ENCODE measurements at regions not wholly inside any gene's neighbourhood (a gene's known extent, or its start where the extent isn't known, plus 50 kb on each side); places are given as distances from the start of the nearest gene placed in this dataset.
A peak's percentile ranks its signal among the peaks of the same experiment; 100 is the strongest.

DNA sequence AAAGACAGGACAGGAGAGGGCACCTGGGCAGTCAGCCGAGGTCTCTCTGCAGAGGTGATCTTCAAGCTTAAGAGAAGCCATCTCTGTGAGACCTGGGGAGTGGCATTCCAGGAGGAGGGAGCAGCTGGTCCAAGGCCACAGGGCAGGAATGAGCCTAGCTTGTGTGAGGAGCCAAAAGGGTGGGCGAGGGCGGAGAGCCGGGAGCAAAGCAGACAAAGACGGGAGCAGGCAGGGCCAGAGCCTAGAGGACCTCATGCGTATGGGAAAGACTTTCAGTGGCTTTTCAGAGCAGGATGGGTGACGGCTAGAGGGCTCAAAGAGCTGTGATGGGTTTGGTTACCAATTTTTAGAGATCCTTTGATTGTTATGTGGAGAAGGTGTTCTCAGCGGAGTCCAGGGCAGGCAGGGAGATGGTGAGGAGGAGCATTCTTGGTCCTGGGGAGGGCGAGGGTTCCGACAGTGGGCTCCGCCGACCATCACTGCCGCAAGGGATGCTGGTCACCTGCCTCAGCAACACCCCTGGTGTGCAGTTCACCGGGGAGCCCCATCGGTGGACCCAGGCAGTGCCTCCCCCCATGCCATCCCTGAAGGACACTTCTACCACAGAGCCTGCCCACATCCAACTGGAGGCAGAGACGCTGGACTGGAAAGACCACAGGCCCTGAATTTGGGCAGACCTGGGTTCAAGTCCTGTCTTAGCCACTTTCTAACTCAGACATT is 122.9 kb upstream of the IRF2BP2 start:
- DNase-seq (ENCODE audit: low read depth): no peak

DNA sequence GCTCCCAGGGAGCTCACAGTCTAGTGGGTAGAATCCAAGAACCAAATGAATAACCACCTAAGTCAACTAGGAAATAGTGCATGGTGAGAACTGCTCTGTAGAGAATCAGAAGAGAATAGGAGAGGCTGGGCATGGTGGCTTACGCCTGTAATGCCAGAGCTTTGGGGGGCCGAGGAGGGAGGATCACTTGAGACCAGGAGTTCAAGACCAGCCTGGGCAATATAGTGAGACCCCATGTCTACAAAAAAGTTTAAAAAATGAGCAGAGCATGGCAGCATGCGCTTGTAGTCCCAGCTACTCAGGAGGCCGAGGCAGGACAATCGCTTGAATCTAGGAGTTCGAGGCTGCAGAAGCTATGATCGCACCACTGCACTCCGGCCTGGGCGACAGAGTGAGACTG is 122.3 kb upstream of the IRF2BP2 start:
- no peak for DNase-seq (ENCODE audit: low read depth)

DNA sequence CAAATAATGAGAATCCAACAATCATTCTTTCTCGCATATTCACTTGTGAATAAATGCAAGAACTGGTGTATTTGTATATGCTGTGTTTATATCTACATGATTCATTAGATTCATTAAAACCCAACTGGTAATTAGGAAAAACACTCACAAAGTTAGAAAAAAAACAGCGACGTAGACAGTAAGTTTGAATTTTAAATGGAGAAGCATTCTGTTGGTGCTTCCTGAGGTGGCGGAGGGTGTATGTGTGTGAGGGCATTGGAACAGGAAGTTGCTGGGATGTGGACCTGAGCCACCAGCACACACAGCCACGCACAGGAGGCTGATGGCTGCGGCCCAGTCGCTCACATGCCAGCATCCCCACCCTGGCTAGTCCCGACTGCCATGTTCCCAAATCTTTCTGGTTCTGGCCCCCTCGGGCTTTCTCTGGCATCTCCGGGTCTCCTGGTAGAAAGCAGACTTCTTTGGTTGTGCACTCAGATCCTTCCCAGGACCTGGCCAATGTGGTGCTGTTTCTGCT is 121.6 kb upstream of the IRF2BP2 start:
- DNase-seq (ENCODE audit: low read depth): no peak

DNA sequence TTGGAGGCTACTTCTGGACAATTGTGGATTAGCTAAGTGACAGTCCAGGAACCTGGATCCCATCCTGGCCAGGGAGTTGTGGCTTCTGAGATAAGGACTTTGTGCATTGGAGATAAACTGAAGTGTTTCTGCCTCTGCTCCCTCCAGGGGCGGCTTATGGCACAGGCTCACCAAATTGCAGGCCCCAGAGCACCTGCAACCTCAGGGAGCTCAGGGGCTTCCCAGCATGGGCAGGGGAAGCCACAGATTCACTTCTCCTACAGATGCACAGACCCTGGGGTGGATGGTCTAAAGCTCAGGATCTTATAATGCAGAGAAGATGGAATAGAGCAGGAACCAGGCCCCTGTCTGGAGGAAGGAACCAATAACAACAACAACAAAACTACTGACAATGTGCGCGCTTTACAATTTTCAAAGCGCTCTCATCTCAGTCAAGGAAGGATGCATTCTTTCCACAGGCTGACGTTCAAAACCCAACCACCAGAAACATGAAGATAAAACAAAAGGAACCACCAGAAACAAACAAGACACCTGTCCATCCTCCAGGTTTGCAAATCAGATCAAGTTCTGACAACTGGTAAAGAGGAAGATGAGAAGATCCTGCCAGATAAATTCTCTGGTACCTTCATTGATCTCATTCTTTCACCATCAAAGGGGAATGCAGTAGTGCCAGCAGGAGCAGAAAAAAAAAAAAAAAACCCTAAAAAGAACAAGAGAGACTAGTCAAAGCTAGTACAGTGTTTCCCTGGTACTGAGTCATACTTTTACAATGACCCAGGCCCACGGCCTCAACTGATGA is 121.0 kb upstream of the IRF2BP2 start:
- peak; percentile 43 for DNase-seq (ENCODE audit: low read depth)

DNA sequence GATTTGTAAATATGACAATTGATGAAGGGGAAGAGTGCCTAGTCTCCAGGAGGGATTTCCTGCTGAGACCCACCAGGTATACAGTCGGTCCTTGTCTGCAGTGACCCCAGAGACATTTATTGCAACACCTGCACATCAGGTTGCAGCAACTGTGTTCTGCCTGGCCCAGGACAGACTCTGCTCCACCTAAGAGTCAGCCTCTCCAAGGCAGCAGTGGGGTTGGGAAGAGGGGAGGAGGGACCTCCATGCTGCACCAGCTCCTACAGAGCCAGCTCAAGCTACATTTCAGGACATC is 120.4 kb upstream of the IRF2BP2 start:
- no peak for DNase-seq (ENCODE audit: low read depth)

- DNase-seq (ENCODE audit: low read depth): no peak
These were observed 119.8 kb upstream of the IRF2BP2 start for GRCh38 chr1:234729561-234730474.

- no peak for DNase-seq (ENCODE audit: low read depth)
These were observed 118.8 kb upstream of the IRF2BP2 start for GRCh38 chr1:234728740-234729139.

DNA sequence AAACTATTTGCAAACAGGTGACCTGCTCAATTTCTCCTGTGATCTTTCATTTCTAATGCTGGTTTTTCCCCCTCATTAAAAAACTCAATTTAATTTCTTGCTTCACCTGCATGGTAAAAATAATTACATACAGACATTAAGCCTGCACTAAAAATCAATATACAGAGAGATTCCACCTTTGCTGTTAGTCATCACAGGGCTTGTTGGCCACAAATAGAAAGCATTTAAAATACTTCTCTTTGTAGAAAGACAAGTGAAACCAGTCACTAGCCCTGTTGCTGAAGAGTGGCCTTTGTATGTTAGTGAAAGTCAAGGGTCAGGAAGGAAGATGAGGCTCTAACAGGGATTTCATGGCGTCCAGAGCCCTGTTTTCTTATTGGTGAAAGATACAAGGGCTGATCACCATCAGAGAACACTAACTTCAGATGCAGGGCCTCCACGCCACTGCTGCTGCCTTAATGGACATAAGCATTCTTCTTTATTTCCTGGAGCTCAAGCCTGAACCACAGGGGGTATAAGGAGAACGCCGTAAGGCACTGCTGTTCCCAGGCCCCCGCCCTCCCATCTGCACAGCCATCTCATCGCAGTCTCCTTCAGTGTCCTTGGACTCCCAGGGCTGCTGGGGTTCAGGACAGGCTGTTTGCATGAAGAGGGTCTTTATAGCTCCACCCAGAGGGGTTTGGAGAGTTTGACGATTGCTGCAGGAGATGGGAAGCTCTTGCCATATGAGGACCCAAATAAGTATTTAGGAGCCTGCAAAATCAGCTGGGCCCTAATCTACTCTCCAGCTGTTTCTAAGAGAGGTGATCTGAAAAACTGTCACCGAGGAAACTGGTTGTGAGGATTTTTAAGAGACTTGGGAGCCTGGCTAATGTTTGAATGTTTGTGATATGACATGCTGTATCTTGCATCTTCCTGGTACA is 117.3 kb upstream of the IRF2BP2 start:
- DNase-seq (ENCODE audit: low read depth): no peak

DNA sequence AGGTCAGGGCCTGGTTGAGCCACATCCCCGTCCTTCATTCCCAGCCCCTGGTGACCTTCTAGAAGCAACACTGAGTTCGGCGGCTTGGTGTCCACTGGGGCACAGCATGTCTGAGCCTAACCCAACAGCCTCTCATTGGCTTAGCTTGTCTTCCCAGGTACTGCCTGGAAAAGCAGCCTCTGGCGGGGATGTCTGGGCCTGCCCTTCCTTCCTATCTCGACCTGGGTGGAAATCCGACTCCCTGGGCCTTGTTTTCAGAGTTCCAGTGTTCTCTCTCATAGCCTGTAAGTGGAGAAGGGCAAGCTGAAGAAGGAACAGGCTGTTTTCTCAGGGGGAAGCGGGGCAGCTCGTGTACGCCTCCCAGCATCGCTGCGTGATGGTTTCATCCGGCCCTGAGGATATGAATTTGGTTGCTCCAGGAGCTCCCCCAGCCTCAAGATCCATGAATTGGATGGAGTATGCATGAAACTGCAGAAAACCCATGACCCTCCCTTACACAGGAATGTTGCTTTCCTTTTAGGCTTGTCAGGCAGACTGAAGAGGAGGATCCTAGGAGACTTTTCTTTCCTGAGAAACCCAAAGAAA is 116.5 kb upstream of the IRF2BP2 start:
- no peak for DNase-seq (ENCODE audit: low read depth)

DNA sequence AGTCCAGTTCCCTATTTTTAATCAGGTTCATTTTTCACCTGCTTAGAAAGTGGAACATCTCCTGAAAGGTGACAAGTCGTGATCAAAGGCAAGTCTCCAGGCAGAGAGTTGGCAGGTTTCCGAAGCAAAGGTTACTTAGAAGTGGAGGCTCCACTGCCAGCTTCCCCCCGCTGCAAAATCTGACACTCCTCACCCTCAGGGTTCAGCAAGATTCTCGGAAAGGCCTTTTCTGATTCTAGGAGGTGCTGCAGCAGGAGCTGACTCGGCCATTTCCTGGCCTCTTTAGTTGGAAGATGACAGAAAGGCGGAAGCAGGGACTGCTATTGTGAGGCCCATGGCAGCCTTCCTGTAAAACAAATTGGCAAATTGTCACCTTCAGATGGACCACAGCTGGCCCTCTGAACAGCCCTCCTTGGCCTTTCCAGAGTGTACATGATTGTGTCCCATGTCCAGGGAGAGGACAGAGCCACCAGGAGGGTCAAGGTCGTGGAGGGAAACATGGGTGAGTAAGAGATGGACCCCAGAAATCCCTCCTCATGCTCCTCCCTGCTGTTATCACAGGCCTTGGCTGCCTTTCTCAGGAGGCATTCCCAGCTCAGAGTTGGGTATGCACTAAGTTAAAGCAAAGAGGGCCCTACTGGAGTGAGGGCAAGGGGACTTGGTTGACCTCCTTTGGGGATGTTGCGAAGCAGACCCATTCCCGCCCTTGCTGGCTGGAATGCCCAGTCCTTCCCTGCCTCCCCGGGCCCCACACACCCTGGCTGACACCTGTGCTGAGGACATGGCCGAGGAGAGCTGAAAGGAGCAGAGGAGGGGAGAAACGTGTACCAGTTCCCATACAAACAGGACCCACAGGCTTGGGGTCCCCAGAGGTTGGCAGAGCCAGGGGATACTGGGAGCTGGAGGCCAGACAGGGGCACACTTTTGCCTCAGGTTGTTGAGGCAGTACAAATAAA is 115.5 kb upstream of the IRF2BP2 start:
- DNase-seq (ENCODE audit: low read depth): peak; percentile 36

- DNase-seq (ENCODE audit: low read depth): no peak
These were observed 114.7 kb upstream of the IRF2BP2 start for GRCh38 chr1:234724516-234725176.

DNA sequence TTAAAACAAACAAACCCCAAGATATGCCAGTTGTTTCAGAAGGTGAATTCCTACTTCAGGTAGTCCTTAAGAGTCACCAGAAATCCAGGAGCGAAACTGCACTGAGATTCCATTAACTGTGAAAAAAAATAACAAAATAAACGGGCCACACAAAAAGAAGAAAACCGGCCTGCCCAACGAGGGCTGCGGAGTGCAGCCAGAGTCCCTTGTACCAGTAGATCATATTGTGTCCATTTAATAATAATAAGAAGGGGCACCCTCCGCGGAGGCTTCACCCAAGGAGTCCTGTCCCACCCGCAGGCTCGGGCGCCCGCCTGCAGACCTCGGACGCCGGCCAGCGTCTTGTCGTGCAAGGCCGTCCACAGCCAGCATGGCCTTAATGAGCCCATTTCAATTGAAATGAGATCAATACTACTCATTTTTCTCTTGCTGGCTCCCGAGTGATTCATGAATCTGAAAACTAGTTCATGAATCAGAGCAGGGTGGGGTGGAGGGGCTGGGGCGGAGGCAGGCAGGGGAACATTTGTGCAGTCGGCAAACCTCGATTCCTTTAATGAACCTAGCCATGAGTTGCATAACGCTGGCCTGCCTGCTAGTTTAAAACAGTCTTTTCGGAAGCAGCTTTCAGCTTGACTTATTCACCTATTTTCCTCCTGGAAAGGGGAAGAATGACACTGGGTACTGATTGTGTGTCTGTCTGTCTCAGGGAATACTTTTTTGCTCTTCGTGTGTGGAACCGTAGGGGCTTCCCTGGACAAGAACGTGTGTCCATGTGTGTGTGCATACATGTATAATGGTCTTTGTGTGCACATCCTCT is 113.1 kb upstream of the IRF2BP2 start:
- DNase-seq (ENCODE audit: low read depth): peak; percentile 49

GRCh38 chr1:234722270-234722704 is 112.3 kb upstream of the IRF2BP2 start:
- no peak for DNase-seq (ENCODE audit: low read depth)

DNA sequence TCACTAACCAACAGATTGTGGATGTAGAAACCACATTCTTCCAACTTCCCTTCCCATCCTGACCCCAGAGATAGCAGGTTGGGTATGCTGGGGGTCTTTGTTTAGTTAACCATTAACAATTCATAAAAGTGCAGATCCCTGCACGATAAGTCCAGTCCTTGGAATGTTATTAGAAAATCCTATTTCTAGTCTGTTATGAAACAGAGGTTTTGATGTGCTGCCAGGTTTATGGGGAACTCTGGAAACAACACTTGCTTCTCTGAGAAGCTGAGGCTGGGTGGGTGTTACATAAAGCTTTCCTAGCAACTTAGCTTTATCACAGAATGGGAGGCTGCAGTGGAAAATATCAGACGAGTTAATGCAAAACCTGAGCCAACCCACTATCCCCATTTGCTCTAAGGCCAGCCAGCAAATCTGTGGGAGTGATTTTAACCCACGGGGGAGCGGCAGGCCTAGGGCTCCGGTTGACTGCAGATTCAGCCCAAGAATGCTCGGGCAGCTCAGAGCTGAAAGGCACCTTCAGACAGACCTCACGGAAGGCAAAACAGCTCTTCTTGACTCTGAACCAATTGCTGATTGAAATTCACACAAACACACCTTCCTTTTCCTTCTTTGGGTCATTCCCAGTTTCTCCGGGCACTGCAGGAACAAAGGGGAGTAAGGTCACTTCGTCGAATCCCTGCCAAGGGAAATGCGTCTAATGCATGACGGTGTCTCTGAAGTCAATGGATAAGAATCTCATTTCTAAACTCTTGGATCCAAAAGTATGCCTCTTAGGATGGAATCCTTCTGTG is 111.7 kb upstream of the IRF2BP2 start:
- DNase-seq (ENCODE audit: low read depth): no peak

GRCh38 chr1:234720709-234721441 is 110.9 kb upstream of the IRF2BP2 start:
- no peak for DNase-seq (ENCODE audit: low read depth)

DNA sequence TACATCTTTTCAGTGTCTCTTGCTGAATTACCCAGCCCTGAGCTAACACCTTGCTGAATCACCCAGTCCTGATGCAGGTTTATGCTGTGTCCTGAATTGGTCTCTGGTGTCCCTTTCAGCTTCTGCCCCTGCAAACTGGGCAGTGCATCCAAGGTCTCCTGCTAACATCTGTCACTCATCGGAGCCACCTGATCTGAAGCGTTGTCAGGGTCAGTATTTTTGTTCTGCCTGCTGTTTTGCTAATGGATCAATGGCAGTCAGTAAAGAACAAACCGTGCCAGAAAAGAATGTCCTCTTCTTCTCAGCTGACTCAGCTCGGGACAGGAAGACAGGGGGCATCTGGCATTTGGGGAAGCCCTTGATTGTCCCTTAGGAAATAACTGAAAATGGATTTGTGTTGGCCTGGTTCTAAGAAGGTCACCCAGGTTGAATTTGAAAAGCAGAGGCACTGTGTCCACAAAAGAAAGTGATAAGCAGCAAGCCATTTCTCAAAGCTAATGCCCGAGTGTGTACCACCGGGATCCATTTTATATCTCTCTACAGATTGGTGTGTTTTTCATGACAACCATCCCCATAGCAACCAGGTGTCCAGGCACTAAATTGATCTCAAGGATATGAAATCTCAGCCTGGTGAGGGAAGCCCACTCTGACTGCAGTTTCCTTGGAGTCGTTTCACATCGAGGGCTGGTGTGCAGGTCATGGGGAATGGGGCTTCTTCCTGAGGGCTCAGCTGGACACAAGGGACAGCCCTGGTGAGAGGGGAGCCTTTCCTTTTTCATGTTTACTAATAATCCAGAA is 109.7 kb upstream of the IRF2BP2 start:
- DNase-seq (ENCODE audit: low read depth): no peak

Measured in T-helper 22 cell (primary cell).